ENCODE measurements at regions not wholly inside any gene's neighbourhood (a gene's known extent, or its start where the extent isn't known, plus 50 kb on each side); places are given as distances from the start of the nearest gene placed in this dataset.
A peak's percentile ranks its signal among the peaks of the same experiment; 100 is the strongest.

DNA sequence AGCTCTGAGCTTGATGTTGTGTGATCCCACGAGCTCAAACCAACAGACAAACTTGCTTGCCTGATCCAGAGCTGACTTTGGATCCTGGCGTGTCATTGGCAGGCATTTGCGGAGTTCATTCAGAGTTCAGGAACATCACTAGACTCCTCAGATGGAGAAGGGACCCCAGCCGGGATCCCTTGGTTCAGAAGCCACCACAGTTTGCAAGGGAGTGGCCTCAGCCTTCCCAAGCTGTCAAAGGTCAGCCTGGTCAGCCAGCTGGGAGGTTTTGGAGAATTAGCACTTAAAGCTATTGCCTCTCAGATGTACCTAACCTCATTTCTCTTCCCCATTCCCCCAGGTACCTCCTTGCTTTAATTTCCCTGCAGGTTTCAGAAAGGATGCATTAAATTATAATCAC lies 208.8 kb upstream of the SOX21 start:
- Histone ChIP-seq H3K36me3 (ENCODE audit: control insufficient read depth in 4 of 4, insufficient read depth in 4 of 4, low read length in 4 of 4) (no peaks in the 10 kb centered on the region), H3K4me3 (no peak overlapping the region), H3K9ac (ENCODE audit: insufficient read depth in 1 of 2, low read length in 2 of 2) (no peak overlapping the region), H3K27ac (ENCODE audit: low read depth in 1 of 2, low read length in 1 of 2) (no peak overlapping the region), H3K27me3 (ENCODE audit: control insufficient read depth in 3 of 3, insufficient read depth in 3 of 3, low read length in 2 of 3) (peaks cover 0 to 5% (median 0%) of the 10 kb centered on the region in 3 donors), H3K9me3 (ENCODE audit: control insufficient read depth in 4 of 4, insufficient read depth in 3 of 4, low read length in 3 of 4) (peaks cover 0 to 2% (median under 1%) of the 10 kb centered on the region in 4 donors), H3K4me1 (ENCODE audit: control insufficient read depth in 5 of 5, insufficient read depth in 5 of 5, low read length in 5 of 5) (no peaks in the 10 kb centered on the region)
- DNase-seq (peak in 1 of 3 donors; percentile 37), ATAC-seq (ENCODE audit: insufficient read depth, low FRiP score) (no peak)
- TF ChIP-seq, protein P1, sequence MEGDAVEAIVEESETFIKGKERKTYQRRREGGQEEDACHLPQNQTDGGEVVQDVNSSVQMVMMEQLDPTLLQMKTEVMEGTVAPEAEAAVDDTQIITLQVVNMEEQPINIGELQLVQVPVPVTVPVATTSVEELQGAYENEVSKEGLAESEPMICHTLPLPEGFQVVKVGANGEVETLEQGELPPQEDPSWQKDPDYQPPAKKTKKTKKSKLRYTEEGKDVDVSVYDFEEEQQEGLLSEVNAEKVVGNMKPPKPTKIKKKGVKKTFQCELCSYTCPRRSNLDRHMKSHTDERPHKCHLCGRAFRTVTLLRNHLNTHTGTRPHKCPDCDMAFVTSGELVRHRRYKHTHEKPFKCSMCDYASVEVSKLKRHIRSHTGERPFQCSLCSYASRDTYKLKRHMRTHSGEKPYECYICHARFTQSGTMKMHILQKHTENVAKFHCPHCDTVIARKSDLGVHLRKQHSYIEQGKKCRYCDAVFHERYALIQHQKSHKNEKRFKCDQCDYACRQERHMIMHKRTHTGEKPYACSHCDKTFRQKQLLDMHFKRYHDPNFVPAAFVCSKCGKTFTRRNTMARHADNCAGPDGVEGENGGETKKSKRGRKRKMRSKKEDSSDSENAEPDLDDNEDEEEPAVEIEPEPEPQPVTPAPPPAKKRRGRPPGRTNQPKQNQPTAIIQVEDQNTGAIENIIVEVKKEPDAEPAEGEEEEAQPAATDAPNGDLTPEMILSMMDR (IDR thresholded peaks at IDR 0.05; ENCODE audit: control extremely low read depth, extremely low read depth): no peak
- 70 to 73% methylated on average over 4 of the region's 4 CpGs for WGBS, 2 donors

- no peak overlapping the region for H3K9ac ChIP-seq (ENCODE audit: insufficient read depth in 1 of 2, low read length in 2 of 2)
- peaks cover 0 to 5% (median 0%) of the 10 kb centered on the region in 3 donors for H3K27me3 ChIP-seq (ENCODE audit: control insufficient read depth in 3 of 3, insufficient read depth in 3 of 3, low read length in 2 of 3)
- H3K36me3 ChIP-seq (ENCODE audit: control insufficient read depth in 4 of 4, insufficient read depth in 4 of 4, low read length in 4 of 4): no peaks in the 10 kb centered on the region
- no peaks in the 10 kb centered on the region for H3K4me1 ChIP-seq (ENCODE audit: control insufficient read depth in 5 of 5, insufficient read depth in 5 of 5, low read length in 5 of 5)
- H3K9me3 ChIP-seq (ENCODE audit: control insufficient read depth in 4 of 4, insufficient read depth in 3 of 4, low read length in 3 of 4): peaks cover 0 to 1% (median under 1%) of the 10 kb centered on the region in 4 donors
- WGBS, 2 donors: 93 to 99% methylated on average over 2 of the region's 2 CpGs
- H3K27ac ChIP-seq (ENCODE audit: low read depth in 1 of 2, low read length in 1 of 2): no peak overlapping the region
- ATAC-seq (ENCODE audit: insufficient read depth, low FRiP score): no peak
- no peak overlapping the region for H3K4me3 ChIP-seq
- no peak for DNase-seq
- TF ChIP-seq, protein P1 (IDR thresholded peaks at IDR 0.05; ENCODE audit: control extremely low read depth, extremely low read depth): no peak
Observed at GRCh38 chr13:94920578-94920977, 208.2 kb upstream of the SOX21 start.

DNA sequence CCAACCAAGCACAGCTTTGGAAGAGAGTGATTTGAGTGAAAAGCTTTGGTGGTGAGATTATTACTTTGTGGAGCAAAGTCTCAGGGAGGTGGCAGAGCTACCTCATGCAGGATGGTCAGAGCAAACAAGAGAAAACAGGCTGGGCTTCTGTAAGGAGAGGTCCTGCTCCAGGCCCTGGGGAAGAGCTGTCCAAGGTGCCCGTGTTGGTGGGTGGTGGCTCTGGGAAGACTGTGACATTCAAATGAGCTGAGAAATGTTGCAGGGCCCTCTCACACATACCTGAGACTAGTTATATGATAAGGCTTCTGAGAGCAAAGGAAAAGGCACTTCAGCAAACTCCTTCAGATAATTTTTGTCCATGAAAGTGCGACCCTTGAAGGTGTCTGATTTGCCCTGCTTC lies 205.5 kb upstream of the SOX21 start:
- H3K27me3 ChIP-seq (ENCODE audit: control insufficient read depth in 3 of 3, insufficient read depth in 3 of 3, low read length in 2 of 3): peaks cover 0 to 5% (median 0%) of the 10 kb centered on the region in 3 donors
- DNase-seq (peak; percentile 12 to 60 (median 45)), ATAC-seq (ENCODE audit: insufficient read depth, low FRiP score) (no peak)
- no peak overlapping the region for H3K9ac ChIP-seq (ENCODE audit: insufficient read depth in 1 of 2, low read length in 2 of 2)
- TF ChIP-seq, protein P1 (IDR thresholded peaks at IDR 0.05; ENCODE audit: control extremely low read depth, extremely low read depth): no peak
- no peaks in the 10 kb centered on the region for H3K9me3 ChIP-seq (ENCODE audit: control insufficient read depth in 4 of 4, insufficient read depth in 3 of 4, low read length in 3 of 4)
- no peak overlapping the region for H3K4me3 ChIP-seq
- H3K36me3 ChIP-seq (ENCODE audit: control insufficient read depth in 4 of 4, insufficient read depth in 4 of 4, low read length in 4 of 4): no peaks in the 10 kb centered on the region
- H3K27ac ChIP-seq (ENCODE audit: low read depth in 1 of 2, low read length in 1 of 2): no peak overlapping the region
- no peaks in the 10 kb centered on the region for H3K4me1 ChIP-seq (ENCODE audit: control insufficient read depth in 5 of 5, insufficient read depth in 5 of 5, low read length in 5 of 5)
- WGBS, 2 donors: 53 to 57% methylated on average over 2 of the region's 2 CpGs

- Histone ChIP-seq H3K4me1 (ENCODE audit: control insufficient read depth in 5 of 5, insufficient read depth in 5 of 5, low read length in 5 of 5) (no peaks in the 10 kb centered on the region), H3K27ac (ENCODE audit: low read depth in 1 of 2, low read length in 1 of 2) (no peak overlapping the region), H3K36me3 (ENCODE audit: control insufficient read depth in 4 of 4, insufficient read depth in 4 of 4, low read length in 4 of 4) (no peaks in the 10 kb centered on the region), H3K4me3 (no peak overlapping the region), H3K9ac (ENCODE audit: insufficient read depth in 1 of 2, low read length in 2 of 2) (no peak overlapping the region), H3K27me3 (ENCODE audit: control insufficient read depth in 3 of 3, insufficient read depth in 3 of 3, low read length in 2 of 3) (peaks cover 0 to 3% (median 0%) of the 10 kb centered on the region in 3 donors), H3K9me3 (ENCODE audit: control insufficient read depth in 4 of 4, insufficient read depth in 3 of 4, low read length in 3 of 4) (no peaks in the 10 kb centered on the region)
- TF ChIP-seq, protein P1 (IDR thresholded peaks at IDR 0.05; ENCODE audit: control extremely low read depth, extremely low read depth): no peak
- DNase-seq: no peak
- ATAC-seq (ENCODE audit: insufficient read depth, low FRiP score): no peak
- 61 to 84% methylated on average over 1 of the region's 1 CpG for WGBS, 2 donors
Observed at GRCh38 chr13:94914895-94915294, 202.6 kb upstream of the SOX21 start.
